ENCODE measurements at regions not wholly inside any gene's neighbourhood (a gene's known extent, or its start where the extent isn't known, plus 50 kb on each side); places are given as distances from the start of the nearest gene placed in this dataset.
A peak's percentile ranks its signal among the peaks of the same experiment; 100 is the strongest.

- intact Hi-C loops (cut with DNase I): no loop called here
- H3K27ac ChIP-seq: peak overlapping the region; percentile 94
- H3K4me3 ChIP-seq: peak overlapping the region; percentile 41
- peaks cover 10% of the 10 kb centered on the region for H3K4me1 ChIP-seq
- peak; percentile 31 for ATAC-seq
- no peaks in the 10 kb centered on the region for H3K27me3 ChIP-seq
- no peak for TF ChIP-seq CTCF (IDR thresholded peaks at IDR 0.05)
- no peaks in the 10 kb centered on the region for H3K9me3 ChIP-seq
- peak; percentile 63 for DNase-seq
- no peaks in the 10 kb centered on the region for H3K36me3 ChIP-seq
Observed at GRCh38 chr10:10798102-10798863, 219.4 kb upstream of the CELF2 start.

GRCh38 chr10:10798864-10799192 lies 218.8 kb upstream of the CELF2 start:
- Histone ChIP-seq H3K27ac (peak overlapping the region; percentile 94), H3K4me3 (peak overlapping the region; percentile 41), H3K36me3 (no peaks in the 10 kb centered on the region), H3K27me3 (no peaks in the 10 kb centered on the region), H3K9me3 (no peaks in the 10 kb centered on the region), H3K4me1 (peaks cover 12% of the 10 kb centered on the region)
- intact Hi-C loops (cut with DNase I): no loop called here
- DNase-seq (no peak), ATAC-seq (peak; percentile 8)
- no peak for TF ChIP-seq CTCF (IDR thresholded peaks at IDR 0.05)

- TF ChIP-seq CTCF (IDR thresholded peaks at IDR 0.05): no peak
- DNase-seq (no peak), ATAC-seq (no peak)
- Histone ChIP-seq H3K36me3 (no peaks in the 10 kb centered on the region), H3K9me3 (no peaks in the 10 kb centered on the region), H3K4me1 (peaks cover 14% of the 10 kb centered on the region), H3K27ac (peak overlapping the region; percentile 25), H3K4me3 (no peak overlapping the region), H3K27me3 (no peaks in the 10 kb centered on the region)
- intact Hi-C loops (cut with DNase I): no loop called here
Observed at GRCh38 chr10:10800961-10801360, 216.7 kb upstream of the CELF2 start.

GRCh38 chr10:10803278-10803677 lies 214.4 kb upstream of the CELF2 start:
- Histone ChIP-seq H3K27me3 (no peaks in the 10 kb centered on the region), H3K27ac (peak overlapping the region; percentile 31), H3K4me1 (peaks cover 14% of the 10 kb centered on the region), H3K4me3 (no peak overlapping the region), H3K9me3 (no peaks in the 10 kb centered on the region), H3K36me3 (no peaks in the 10 kb centered on the region)
- DNase-seq (no peak), ATAC-seq (peak; percentile 65)
- TF ChIP-seq CTCF (IDR thresholded peaks at IDR 0.05): no peak
- intact Hi-C loops (cut with DNase I): no loop called here

GRCh38 chr10:10804061-10804460 lies 213.6 kb upstream of the CELF2 start:
- DNase-seq (no peak), ATAC-seq (no peak)
- no peak for TF ChIP-seq CTCF (IDR thresholded peaks at IDR 0.05)
- intact Hi-C loops (cut with DNase I): no loop called here
- H3K9me3 ChIP-seq: no peaks in the 10 kb centered on the region
- no peaks in the 10 kb centered on the region for H3K27me3 ChIP-seq
- peak overlapping the region; percentile 31 for H3K27ac ChIP-seq
- peaks cover 14% of the 10 kb centered on the region for H3K4me1 ChIP-seq
- H3K36me3 ChIP-seq: no peaks in the 10 kb centered on the region
- H3K4me3 ChIP-seq: no peak overlapping the region
